HG03039 (cell line): ENCODE measurements at regions not wholly inside any gene's neighbourhood (a gene's known extent, or its start where the extent isn't known, plus 50 kb on each side); places are given as distances from the start of the nearest gene placed in this dataset.

ENCODE experiments used
- ATAC-seq: cut with Tn5 transposase; IDR thresholded peaks from one replicate; pipeline ENCODE4 v1.9.1; 2021; ENCODE audit warnings: mild to moderate bottlenecking, moderate library complexity; ENCODE audit not compliant: unreplicated experiment

- ATAC-seq, result no peak
These were observed 119.6 kb upstream of the DTNA start for GRCh38 chr18:34590503-34590902.

GRCh38 chr18:34591920-34592444 is 118.1 kb upstream of the DTNA start:
- no peak for ATAC-seq

- ATAC-seq, result no peak
These were observed 117.6 kb upstream of the DTNA start for GRCh38 chr18:34592481-34592880.

- no peak for ATAC-seq
These were observed 117.1 kb upstream of the DTNA start for GRCh38 chr18:34592961-34593382.

- ATAC-seq, result no peak
These were observed 115.8 kb upstream of the DTNA start for GRCh38 chr18:34594266-34594665.

- ATAC-seq, result no peak
These were observed 114.4 kb upstream of the DTNA start for GRCh38 chr18:34595690-34596089.

GRCh38 chr18:34598120-34598635 is 111.9 kb upstream of the DTNA start:
- ATAC-seq, result no peak

- ATAC-seq, result no peak
These were observed 109.9 kb upstream of the DTNA start for GRCh38 chr18:34600158-34600557.

GRCh38 chr18:34600874-34601656 is 109.0 kb upstream of the DTNA start:
- no peak for ATAC-seq

- ATAC-seq, result no peak
These were observed 105.5 kb upstream of the DTNA start for GRCh38 chr18:34604591-34604990.

- ATAC-seq, result no peak
These were observed 103.2 kb upstream of the DTNA start for GRCh38 chr18:34606851-34607250.

- ATAC-seq, result no peak
These were observed 102.0 kb upstream of the DTNA start for GRCh38 chr18:34608064-34608463.

GRCh38 chr18:34609986-34610648 is 100.0 kb upstream of the DTNA start:
- no peak for ATAC-seq

- no peak for ATAC-seq
These were observed 98.2 kb upstream of the DTNA start for GRCh38 chr18:34611904-34612303.

GRCh38 chr18:34620258-34620861 is 89.7 kb upstream of the DTNA start:
- no peak for ATAC-seq

GRCh38 chr18:34623557-34623956 is 86.5 kb upstream of the DTNA start:
- ATAC-seq, result no peak

GRCh38 chr18:34624551-34624950 is 85.5 kb upstream of the DTNA start:
- no peak for ATAC-seq

- no peak for ATAC-seq
These were observed 83.5 kb upstream of the DTNA start for GRCh38 chr18:34626404-34627136.

- no peak for ATAC-seq
These were observed 82.8 kb upstream of the DTNA start for GRCh38 chr18:34627137-34627920.
